ENCODE measurements at regions not wholly inside any gene's neighbourhood (a gene's known extent, or its start where the extent isn't known, plus 50 kb on each side); places are given as distances from the start of the nearest gene placed in this dataset.
"Not testable (repeated sequence)": the region's sequence is repeated elsewhere in the genome, so short reads cannot be mapped to it uniquely, and the experiment has no call there.

DNA sequence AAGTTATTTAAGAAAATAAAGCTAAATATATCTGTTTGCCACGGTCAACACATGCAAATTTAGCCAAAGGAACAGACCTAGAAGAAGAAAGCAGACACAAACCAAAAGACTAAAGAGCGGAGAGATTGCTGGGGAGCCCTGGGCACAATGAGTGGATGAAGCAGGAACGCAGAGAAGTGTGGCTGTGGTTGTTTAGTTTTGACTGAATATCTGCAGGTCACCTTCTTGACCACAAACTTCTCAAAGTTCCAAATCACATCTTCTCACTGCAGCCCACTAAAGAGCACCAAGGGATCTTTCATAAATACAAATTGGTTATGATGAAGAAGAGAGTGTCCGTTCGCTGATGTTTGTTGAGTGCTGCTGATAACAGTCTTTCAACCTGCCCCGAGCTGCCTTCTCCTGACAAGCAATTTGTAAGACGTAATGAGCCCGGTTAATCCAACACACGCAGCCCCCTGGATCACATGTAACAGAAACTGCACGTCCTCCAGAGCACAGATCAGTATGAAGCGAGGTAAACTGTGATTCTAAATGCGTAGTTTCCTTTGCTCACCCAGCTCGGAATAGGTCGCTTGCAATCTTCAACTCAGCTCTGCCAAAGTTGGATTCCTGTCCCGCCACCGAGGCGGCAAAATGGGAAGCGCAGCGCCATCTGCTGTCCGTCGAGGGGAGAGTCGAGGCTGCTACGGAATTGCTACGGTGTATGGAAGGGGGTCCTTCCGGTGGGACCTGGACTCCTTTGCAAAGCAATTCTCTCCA, 120.8 kb downstream of the GXYLT1 start:
- Histone ChIP-seq H3K9me2 (replicated peaks; ENCODE audit: control insufficient read depth, low read length) (no peaks in the 10 kb centered on the region), H3K4me1 (ENCODE audit: control insufficient read depth, low read length) (peaks cover 4% of the 10 kb centered on the region), H3K27ac (ENCODE audit: low read depth, low read length) (no peak overlapping the region), H4K20me1 (ENCODE audit: control insufficient read depth, insufficient read depth, low read depth, low read length) (no peaks in the 10 kb centered on the region), H3F3A (ENCODE audit: control insufficient read depth, insufficient read depth) (no peaks in the 10 kb centered on the region), H3K79me2 (ENCODE audit: control insufficient read depth, low read length) (no peaks in the 10 kb centered on the region), H3K4me2 (ENCODE audit: low read length) (peak overlapping the region; percentile 63), H3K27me3 (ENCODE audit: control insufficient read depth, low read length) (peaks cover 8% of the 10 kb centered on the region), H3K9me3 (ENCODE audit: control insufficient read depth, insufficient read depth, low read length) (no peaks in the 10 kb centered on the region), H3K4me3 (ENCODE audit: low read length) (peak overlapping the region; percentile 46), H3K36me3 (ENCODE audit: control insufficient read depth, low read length) (no peaks in the 10 kb centered on the region)
- TF ChIP-seq EZH2phosphoT487 (IDR thresholded peaks at IDR 0.05; ENCODE audit: borderline replicate concordance, low read length), result no peak
- TF ChIP-seq CTCF (IDR thresholded peaks at IDR 0.05; ENCODE audit: low read depth, low read length, poor library complexity, severe bottlenecking), result peak; percentile 96

DNA sequence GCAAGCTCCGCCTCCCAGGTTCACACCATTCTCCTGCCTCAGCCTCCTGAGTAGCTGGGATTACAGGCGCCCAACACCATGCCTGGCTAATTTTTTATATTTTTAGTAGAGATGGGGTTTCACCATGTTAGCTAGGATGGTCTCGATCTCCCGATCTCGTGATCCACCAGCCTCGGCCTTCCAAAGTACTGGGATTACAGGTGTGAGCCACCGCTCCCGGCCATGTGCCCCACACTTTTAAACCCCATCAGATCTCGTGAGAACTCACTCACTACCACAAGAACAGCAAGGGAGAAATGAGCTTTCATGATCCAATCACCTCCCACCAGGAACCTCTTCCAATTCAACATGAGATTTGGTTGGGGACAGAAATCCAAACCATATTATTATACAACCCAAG, 122.7 kb downstream of the GXYLT1 start:
- not testable (repeated sequence) for H3K27ac ChIP-seq (ENCODE audit: low read depth, low read length); H3K4me3 ChIP-seq (ENCODE audit: low read length); H3F3A ChIP-seq (ENCODE audit: control insufficient read depth, insufficient read depth); H3K9me2 ChIP-seq (replicated peaks; ENCODE audit: control insufficient read depth, low read length); H3K4me2 ChIP-seq (ENCODE audit: low read length); H3K36me3 ChIP-seq (ENCODE audit: control insufficient read depth, low read length); H3K27me3 ChIP-seq (ENCODE audit: control insufficient read depth, low read length); H3K4me1 ChIP-seq (ENCODE audit: control insufficient read depth, low read length); H4K20me1 ChIP-seq (ENCODE audit: control insufficient read depth, insufficient read depth, low read depth, low read length); H3K9me3 ChIP-seq (ENCODE audit: control insufficient read depth, insufficient read depth, low read length); H3K79me2 ChIP-seq (ENCODE audit: control insufficient read depth, low read length)

DNA sequence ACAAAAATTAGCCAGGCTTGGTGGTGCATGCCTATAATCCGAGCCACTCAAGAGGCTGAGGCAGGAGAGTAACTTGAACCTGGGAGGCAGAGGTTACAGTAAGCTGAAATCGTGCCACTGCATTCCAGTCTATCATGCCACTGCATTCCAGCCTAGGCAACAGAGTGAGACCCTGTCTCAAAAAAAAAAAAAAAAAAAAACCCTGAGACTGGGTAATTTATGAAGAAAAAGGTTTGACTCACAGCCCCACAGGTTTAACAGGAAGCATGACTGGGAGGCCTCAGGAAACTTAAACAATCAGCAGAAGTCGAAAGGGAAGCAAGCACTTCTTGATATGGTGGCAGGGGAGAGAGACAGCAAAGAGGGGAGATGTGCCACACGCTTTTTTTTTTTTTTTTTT, 123.2 kb downstream of the GXYLT1 start:
- TF ChIP-seq EZH2phosphoT487 (IDR thresholded peaks at IDR 0.05; ENCODE audit: borderline replicate concordance, low read length), result no peak
- H3F3A ChIP-seq (ENCODE audit: control insufficient read depth, insufficient read depth), result no peaks in the 10 kb centered on the region
- peaks cover 4% of the 10 kb centered on the region for H3K4me1 ChIP-seq (ENCODE audit: control insufficient read depth, low read length)

DNA sequence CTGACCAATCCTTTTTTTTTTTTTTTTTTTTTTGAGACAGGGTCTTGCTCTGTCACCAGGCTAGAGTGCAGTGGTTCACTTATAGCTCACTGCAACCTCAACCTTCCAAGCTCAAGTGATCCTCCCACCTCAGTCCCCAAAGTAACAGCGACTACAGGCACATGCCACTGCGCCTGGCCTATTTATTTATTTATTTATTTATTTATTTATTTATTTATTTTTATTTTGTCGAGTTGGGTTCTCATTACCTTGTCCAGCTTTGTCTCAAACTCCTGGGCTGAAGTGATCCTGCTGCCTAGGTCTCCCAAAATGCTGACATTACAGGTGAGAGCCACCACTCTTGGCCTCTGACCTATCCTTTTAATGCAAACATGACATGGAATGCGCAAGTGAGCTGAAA, 124.4 kb downstream of the GXYLT1 start:
- H3K79me2 ChIP-seq (ENCODE audit: control insufficient read depth, low read length), result no peaks in the 10 kb centered on the region
- H3K4me2 ChIP-seq (ENCODE audit: low read length), result no peak overlapping the region
- H3K4me1 ChIP-seq (ENCODE audit: control insufficient read depth, low read length), result peaks cover 4% of the 10 kb centered on the region
- TF ChIP-seq CTCF (IDR thresholded peaks at IDR 0.05; ENCODE audit: low read depth, low read length, poor library complexity, severe bottlenecking) (no peak), EZH2phosphoT487 (IDR thresholded peaks at IDR 0.05; ENCODE audit: borderline replicate concordance, low read length) (no peak)
- no peaks in the 10 kb centered on the region for H3F3A ChIP-seq (ENCODE audit: control insufficient read depth, insufficient read depth)
- H3K9me3 ChIP-seq (ENCODE audit: control insufficient read depth, insufficient read depth, low read length), result no peaks in the 10 kb centered on the region
- H3K36me3 ChIP-seq (ENCODE audit: control insufficient read depth, low read length), result no peaks in the 10 kb centered on the region
- no peak overlapping the region for H3K4me3 ChIP-seq (ENCODE audit: low read length)
- H3K27me3 ChIP-seq (ENCODE audit: control insufficient read depth, low read length), result peaks cover 8% of the 10 kb centered on the region
- no peak overlapping the region for H3K27ac ChIP-seq (ENCODE audit: low read depth, low read length)
- H4K20me1 ChIP-seq (ENCODE audit: control insufficient read depth, insufficient read depth, low read depth, low read length), result no peaks in the 10 kb centered on the region
- H3K9me2 ChIP-seq (replicated peaks; ENCODE audit: control insufficient read depth, low read length), result no peaks in the 10 kb centered on the region

More for the DNA sequence above, 123.2 kb downstream of the GXYLT1 start:
- Histone ChIP-seq H4K20me1 (ENCODE audit: control insufficient read depth, insufficient read depth, low read depth, low read length) (no peaks in the 10 kb centered on the region), H3K9me2 (replicated peaks; ENCODE audit: control insufficient read depth, low read length) (no peaks in the 10 kb centered on the region), H3K27ac (ENCODE audit: low read depth, low read length) (no peak overlapping the region), H3K27me3 (ENCODE audit: control insufficient read depth, low read length) (peaks cover 8% of the 10 kb centered on the region), H3K4me2 (ENCODE audit: low read length) (no peak overlapping the region), H3K9me3 (ENCODE audit: control insufficient read depth, insufficient read depth, low read length) (no peaks in the 10 kb centered on the region), H3K4me3 (ENCODE audit: low read length) (no peak overlapping the region), H3K79me2 (ENCODE audit: control insufficient read depth, low read length) (no peaks in the 10 kb centered on the region), H3K36me3 (ENCODE audit: control insufficient read depth, low read length) (no peaks in the 10 kb centered on the region)

All from DOHH2 (cell line).